GM18517 (cell line): ENCODE measurements at regions not wholly inside any gene's neighbourhood (a gene's known extent, or its start where the extent isn't known, plus 50 kb on each side); places are given as distances from the start of the nearest gene placed in this dataset.

Source experiments
- ATAC-seq: cut with Tn5 transposase; IDR thresholded peaks from one replicate; pipeline ENCODE4 v1.9.1; 2021; ENCODE audit warnings: mild to moderate bottlenecking, moderate library complexity; ENCODE audit not compliant: unreplicated experiment

DNA sequence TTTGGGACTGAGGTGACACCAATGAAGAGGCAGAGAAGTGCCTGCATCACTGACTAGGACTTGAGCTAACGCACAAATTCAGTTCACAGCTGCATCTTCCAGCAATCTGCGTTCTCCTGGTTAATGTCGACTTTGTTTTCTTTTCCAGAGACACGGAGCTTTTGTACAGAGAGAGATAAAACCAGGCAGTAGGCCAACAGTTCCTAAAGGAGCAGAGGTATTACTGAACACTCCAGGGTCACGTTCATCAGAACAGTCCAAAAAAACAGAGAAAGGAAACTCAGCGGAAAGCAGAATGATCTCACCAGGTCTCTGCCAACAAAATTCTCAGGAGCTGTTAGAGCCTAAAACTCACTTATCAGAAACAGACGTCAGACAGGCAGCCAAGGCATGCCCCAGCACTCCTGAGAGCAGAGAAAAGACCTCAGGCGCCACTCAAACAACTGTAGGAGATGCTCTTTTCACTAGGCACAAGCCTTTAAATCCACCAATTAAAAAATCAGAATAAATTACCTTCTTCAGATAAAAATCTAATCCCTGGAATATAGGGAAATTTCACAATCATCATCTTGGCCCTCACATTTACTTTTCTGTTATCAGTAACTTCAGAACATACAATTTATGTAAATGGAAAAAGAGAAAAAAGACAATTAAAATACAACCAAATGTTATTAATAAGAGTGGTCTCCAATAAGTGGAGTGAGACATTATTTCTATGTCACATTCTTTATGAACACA, 95.9 kb upstream of the SPTBN1 start:
- ATAC-seq: no peak

DNA sequence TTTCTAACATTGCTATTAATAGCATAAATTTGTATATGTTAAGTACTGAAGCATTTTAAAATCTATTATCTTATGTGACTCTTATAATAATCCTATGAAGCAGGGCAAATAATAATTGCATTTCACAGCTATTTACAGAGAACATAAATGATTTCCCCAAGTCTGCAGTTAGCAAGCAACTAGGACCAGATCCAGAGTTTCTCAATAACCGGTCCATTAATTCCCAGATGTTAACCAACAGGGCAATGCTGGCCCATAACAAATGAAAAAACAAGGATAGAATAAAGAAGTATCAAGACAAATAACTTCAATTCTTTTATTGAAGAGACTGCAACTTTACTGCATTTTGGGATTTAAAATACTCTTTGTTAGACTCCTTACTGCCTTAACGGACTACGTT, 91.7 kb upstream of the SPTBN1 start:
- no peak for ATAC-seq

DNA sequence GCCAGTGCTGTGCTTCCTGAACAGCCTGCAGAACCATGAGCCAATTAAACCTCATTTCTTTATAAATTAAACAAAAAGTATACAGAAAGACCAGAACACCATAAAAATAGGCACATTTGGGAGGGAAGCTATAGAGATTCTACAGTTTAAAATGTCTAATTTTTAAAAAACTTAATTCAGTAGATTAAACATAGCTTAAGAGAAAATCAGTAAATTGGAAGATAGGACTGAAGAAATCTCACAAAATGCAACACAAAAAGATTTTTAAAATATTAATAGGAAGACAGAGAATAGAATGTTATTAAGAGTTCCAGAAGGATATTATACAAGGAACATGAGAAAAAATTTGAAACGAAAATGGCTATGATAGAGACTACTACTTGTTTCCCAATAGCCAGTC, 90.5 kb upstream of the SPTBN1 start:
- no peak for ATAC-seq

DNA sequence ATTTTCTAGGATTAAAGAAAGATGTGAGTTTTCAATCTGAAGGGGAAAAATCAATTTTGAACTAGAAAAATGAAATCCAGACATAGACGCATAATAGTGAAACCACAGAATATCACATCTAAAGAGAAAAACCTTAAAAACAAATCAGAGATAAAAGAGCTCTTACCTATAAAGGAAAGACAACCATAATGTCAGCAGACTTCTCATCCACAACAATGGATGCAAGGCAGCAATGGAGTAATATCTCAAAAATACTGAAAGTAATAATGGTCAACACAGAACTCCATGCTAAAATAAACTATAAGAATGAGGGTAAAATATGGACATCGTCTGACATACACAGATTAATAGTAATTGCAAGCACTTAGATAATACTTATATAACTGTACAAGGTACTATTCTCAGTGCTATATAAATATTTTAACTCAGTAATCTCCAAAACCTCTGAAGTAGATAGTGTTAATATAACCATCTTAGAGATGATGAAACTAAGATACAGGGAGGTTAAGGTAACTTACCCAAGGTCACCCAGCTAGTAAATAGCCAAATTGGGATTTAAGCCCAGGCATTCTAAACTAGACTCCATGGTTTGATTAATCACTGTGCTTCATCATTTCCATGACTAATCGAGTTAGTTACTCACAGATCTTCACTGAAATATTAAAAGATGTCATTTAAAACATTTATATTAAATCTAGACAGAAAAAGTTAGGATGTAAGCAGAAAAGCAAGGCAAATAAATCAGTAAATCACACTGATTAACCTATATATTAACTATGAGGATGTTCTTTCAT, 89.4 kb upstream of the SPTBN1 start:
- no peak for ATAC-seq

DNA sequence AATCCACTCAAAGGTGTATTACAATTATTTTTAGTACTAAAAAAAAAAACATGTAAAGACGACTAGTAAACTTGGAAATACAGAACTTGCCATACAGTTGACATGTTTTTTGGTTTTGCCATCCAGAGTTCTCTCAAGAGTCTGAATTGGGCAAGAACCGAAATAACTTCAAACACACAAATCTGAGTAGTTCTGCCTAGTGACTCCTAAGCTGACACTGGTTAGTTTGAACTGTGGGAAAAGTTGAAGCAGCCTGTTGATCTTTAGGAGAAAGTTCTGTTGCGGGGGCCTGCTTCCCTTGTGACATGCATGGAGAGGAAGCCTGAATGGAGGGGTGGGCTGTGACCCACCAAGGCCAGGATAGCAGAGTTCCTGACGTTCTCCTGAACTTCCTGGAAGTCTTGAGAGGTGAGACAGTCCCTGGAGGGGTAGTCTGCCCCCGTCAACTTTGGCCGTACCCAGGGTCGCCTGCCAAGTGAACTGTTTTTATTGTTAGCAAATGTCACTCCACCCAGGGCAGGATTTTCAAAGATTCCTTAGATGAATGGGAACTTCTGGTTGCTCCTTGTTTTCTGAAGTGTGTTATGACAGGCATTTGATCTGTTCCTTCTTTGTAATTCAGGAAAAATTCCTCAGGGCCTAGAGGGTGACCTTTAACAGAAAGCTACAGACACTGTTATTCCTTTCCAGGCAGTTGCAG, 85.6 kb upstream of the SPTBN1 start:
- no peak for ATAC-seq

DNA sequence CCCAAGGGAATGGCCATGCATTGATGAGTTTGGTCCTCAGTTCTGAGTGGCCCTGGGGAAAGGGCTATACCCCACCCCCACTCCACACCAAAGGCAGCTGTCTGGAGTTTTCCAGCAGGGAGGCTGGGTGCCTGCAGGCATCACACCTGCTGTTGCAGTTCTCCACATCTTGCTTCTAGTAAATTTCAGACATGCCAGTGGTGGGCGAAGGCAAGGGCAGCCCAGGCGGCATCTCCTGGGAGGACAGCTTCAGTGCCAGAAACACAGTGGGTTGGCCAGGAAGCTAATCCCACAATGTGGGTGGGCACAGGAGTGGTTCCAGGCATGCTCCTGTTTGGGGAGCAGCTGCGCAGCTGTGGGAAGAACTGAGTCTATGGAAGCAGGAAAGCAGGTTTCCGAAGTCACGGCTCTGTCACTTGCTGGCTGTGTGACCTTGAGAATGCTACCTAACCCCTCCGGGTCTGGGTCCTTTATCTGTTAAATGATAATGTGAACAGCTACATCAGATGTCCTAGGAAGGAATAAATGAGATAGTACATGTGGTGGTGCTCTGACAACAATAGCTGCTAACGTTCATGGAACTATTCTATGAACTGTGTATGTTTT, 84.6 kb upstream of the SPTBN1 start:
- ATAC-seq: no peak

DNA sequence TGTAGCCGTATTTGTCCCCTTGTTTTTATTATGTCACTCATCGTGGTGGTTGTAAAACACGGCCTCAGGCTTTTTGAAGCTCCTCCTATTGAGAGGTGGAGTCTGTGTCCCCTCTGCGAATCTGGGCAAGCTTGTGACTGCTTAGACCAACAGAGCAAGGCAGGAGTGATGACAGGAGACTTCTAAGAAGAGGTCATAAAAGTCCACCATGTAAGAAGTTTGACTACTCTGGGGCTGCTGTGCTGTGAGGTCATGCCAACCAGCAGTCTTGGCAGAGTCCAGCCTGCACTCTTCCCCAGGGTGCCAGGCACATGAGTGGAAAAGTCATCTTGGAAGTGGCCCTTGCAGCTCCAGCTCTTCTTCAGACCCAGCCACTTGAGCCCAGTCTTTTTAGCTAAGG, 83.8 kb upstream of the SPTBN1 start:
- ATAC-seq: no peak

DNA sequence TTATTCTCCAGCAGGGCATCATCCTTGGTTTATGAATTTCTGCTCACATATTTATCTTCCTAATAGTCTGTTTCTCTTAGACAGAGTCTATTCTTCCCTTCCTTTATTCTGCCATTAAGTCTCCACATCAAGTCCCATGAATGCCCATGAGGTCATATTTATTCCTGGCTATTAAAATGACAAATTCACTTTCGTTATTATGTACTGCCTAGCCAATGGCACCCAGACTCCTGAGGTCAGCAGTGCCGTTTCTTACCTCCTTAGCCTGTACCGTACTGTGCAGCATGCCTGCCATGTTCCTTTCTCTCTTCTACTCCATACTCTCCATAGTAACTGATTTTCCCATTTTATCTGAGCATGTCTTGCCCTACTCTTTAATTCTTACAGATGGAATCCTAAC, 82.3 kb upstream of the SPTBN1 start:
- ATAC-seq: no peak

DNA sequence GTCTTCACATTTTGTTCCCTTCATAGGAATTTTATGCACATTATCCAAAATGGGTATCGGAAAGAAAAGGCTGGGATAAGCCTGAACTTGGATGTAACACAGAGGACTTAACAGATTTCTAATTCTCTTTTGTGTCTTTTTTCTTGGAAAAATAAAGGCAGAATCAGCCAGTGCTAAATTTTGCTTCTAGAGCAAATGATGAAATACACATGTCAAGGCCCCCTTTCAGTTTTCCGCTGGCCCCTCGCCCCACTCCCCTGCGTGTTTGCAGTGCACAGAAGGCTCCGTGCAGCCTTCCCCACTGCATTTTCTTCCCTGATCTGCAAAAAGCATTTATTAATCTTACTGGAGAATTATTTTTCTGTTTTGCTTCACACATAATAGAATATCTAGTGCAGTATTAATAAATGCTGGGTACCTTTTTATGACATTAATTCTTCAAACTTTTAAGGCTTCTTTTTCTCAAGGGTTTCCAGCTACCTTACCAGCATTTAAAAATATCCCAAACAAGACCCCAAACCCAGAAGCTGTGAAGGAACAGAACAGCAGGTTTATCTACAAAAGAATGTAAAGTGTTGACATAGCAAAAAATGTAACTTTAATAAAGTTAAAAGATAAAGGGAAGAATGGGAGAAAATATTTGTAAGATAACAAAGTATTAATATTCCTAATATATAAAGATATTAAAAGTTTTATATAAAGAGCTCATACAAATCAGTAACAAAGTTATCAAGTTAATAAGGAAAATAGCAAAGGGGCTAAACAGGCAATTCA, 81.3 kb upstream of the SPTBN1 start:
- ATAC-seq: no peak

DNA sequence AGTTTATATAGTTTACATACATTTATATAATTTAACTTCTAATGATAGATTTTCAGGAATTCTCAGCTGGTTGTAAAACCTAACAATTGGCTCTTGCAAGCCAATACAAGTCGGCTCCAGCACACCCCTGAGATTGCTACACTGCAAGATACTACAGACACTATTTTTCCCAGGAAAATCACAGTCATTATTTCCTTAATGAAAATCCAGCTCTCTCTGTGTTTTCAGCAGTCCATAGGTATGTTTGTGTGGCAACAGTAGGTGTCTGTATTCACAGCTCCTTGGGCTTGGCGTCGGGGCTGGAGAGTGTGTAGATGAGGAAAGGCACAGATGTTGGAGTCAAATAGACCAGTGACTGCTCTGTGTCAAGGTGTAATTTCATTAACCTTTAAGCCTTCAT, 78.7 kb upstream of the SPTBN1 start:
- ATAC-seq: no peak

DNA sequence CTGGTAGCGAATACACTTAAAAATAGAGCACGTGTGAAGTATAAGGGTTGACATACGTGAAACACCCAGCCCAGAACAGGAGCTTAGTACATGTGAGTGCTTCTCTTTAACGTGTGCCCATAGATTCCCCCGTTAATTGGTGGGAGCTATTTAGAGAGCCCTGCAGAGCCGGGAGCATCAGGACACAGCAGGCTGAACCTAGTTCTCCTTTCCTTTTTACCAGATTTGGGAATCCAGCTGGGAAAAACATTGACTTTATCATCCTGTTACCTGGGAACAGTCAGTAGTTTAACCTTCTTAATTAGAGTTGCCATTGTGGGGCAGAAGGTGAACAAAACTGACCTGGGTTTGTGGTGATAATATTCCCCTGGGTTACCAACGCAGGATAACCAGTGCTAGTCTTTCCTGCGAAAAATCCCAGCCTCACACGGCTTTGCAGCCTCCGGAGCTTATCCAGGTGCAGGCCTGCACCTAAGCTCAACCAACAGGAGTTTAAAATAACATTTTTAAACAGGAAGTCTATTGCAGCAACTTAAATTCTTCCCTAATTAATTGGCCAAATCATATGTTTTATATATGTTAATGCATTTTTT, 78.1 kb upstream of the SPTBN1 start:
- no peak for ATAC-seq

DNA sequence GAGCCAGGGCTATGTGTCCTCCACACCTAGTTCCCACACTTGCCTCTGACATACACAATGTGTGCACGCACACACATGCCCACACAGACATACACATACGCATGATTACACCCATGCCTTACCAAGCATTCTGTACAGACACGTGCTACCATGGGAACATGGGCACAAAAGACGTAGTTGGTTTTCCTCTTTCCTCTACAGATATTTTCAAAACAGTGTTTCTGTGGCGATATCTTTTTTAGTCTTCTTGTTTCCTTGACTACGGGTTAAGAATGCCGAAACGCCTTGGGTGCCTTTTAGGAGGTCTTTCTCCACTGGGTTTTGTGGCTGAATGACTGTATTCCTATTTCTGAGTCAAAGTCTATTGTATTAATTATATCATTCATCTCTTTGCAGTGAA, 75.5 kb upstream of the SPTBN1 start:
- ATAC-seq: no peak

DNA sequence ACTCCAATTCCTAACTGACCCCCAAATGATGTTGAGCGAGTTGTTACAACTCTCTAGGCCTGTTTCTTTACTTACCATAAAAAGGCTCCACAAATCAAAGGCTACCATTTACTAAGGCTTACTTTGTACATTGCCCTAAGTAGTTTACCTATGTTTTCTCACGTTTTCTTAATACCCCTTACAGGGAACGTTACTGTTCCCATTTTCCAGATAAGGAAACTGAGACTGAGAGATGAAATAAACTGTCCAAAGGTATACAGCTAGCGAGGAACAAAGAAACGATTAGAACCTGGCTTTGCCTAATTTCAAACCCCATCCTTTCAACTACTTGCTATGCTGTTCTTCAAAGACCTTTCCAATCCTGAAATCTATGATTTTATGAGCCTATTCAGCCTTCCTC, 74.8 kb upstream of the SPTBN1 start:
- no peak for ATAC-seq

DNA sequence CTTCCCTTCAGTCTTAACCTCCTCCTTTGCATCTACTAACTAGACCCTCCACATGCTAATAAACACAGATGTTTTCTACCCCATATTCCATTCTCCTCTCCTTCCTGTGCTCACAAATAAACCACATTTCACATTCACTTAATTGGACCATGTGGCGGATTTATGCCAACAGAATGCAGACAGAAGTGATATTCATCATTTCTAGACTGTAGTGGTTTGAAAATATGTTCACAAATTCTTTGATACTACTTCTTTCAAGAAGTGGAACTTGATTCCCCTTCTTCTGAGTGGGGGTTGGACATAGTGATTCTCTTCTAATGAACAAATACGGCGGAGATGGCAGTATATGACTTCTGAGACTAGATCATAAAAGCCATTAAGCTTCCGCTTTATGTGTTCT, 73.5 kb upstream of the SPTBN1 start:
- ATAC-seq: no peak

DNA sequence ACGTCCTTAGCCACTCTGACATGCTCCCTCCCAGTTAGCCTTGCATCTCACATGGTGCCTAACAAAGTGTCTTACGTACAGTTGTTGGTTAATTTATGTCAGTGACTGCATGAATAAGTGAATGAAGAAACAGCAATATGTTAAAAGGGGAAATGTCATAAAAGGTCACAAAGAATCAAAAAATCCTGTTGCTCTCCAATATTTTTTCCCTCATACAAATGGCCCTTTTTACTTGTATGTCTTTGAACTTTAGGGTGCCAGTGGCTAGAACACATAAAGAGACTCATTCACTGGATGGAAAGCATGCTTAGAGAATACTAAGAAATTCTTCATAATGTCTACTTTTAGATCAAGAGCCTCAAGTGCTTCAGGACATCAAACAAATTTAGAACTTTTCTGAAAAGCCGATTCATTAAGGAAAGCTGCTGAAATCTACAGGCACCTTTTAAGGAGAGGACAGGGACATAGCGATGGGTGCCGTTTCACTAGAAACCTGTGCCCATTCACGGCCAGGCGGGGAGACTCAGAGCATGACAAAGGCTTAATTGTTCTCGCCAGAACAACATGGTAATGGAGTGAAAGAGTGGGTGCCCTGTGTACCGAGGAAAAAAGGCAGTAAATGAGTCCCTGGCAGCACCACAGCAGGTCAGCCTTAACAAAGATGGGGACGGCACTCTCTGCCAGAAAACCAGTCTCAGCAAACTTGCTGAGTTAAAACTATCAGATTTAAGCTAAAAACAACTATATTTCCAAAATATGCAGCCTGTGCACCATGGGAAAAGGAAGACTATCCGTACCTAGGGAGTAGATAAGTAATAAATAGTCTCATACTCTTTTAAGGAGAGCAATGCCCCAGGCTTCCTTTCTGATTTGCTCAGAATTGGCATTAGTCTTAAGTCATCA, 71.6 kb upstream of the SPTBN1 start:
- ATAC-seq: no peak

DNA sequence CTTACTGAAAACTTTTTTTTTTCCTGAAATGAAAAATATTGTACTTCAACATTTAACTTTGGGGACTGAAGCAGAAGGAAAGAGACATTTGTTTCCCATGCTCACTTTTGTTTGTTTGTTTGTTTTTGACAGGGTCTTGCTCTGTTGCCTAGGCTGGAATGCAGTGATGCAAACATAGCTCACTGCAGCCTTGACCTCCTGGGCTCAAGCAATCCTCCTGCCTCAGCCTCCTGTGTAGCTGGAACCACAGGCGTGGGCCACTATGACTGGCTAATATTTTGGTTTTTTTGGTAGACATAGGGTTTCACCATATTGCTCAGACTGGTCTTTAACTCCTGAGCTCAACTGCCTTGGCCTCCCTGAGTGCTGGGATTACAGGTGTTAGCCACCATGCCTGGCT, 70.9 kb upstream of the SPTBN1 start:
- ATAC-seq: no peak

DNA sequence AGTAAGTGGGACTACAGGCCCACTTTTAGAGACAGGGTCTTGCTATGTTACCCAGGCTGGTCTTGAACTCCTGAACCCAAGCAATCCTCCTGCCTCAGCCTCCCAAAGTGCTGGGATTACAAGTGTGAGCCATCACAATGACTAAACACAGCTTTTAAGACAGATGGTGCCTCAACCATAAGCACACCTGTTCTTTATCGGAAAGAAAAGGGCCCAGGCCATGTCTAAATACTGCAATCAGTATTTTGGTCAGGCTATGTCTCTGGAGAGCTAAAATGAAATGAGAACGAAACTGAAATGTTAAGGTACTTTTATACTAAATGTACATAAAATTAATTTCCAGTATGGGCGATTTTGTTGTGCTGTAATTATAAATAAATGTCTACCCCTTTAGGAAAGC, 69.5 kb upstream of the SPTBN1 start:
- ATAC-seq: no peak

DNA sequence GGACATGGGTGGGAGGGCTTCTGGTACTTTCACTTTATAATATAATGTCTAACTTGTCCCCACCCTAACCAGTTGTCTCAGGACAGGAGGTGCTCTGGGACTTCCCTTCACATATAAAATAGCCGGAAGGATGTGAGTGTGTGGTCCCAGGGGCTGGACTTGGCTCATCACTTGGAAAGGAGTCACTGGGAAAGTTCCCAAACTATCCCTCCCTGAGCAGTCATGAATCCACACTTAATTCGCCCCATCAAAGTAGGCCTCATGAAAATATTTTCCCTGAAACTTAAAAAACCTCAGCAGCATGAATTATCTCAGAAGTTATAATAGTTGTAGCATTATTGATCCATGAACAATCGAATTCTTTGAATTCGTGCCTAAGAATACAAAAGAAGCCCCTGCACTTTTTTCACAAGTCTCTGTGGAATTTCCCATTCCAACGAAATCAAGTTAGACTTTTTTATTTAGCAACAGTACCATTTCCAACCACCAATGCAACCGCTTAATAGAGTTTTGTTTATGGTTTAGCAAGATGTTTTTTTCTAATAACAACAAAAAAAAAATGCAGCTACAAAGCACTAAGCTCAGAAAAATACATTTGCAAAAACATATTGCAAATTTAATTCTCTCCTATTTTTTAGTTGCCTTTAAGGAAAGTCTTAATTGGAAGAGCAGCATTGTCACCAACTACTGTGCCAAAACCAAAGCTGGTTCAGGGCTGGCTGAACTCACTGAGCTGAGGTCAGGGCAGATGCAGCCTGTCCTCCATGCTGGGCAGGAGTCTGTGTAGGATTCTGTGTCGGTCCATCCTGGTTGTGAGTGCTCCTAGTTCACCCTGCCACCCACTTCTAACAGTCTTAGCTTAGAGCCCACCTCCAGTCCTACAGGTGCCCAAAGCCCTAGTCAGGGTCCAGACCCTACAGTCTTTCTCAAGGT, 68.8 kb upstream of the SPTBN1 start:
- ATAC-seq: no peak
